Activated T-cell treated with anti-CD3 and anti-CD28 coated beads for 24 hours (primary cell): ENCODE measurements at regions not wholly inside any gene's neighbourhood (a gene's known extent, or its start where the extent isn't known, plus 50 kb on each side); places are given as distances from the start of the nearest gene placed in this dataset.

ENCODE experiments used
- DNase-seq: peaks from one replicate; pipeline ENCODE4 v3.0.0-alpha.2; 2020; ENCODE audit warnings: low read depth

- no peak for DNase-seq
These were observed 477.5 kb upstream of the NMUR2 start for GRCh38 chr5:152882621-152883020.

GRCh38 chr5:152883066-152883775, 478.1 kb upstream of the NMUR2 start:
- DNase-seq = no peak

GRCh38 chr5:152884006-152884405, 478.9 kb upstream of the NMUR2 start:
- no peak for DNase-seq

- no peak for DNase-seq
These were observed 495.3 kb upstream of the NMUR2 start for GRCh38 chr5:152900332-152900731.

GRCh38 chr5:152901754-152902153, 496.7 kb upstream of the NMUR2 start:
- no peak for DNase-seq

- no peak for DNase-seq
These were observed 500.2 kb upstream of the NMUR2 start for GRCh38 chr5:152905286-152905685.

- DNase-seq = no peak
These were observed 502.6 kb upstream of the NMUR2 start for GRCh38 chr5:152907488-152908245.

GRCh38 chr5:152912924-152913323, 507.8 kb upstream of the NMUR2 start:
- DNase-seq = no peak

GRCh38 chr5:152932621-152933020, 527.5 kb upstream of the NMUR2 start:
- DNase-seq = no peak

- no peak for DNase-seq
These were observed 528.0 kb upstream of the NMUR2 start for GRCh38 chr5:152933056-152933455.

- DNase-seq = no peak
These were observed 533.6 kb upstream of the NMUR2 start for GRCh38 chr5:152938630-152939029.

- no peak for DNase-seq
These were observed 537.7 kb upstream of the NMUR2 start for GRCh38 chr5:152942633-152943336.

- DNase-seq = no peak
These were observed 536.5 kb upstream of the GRIA1 start for GRCh38 chr5:152953788-152954483.

- no peak for DNase-seq
These were observed 533.4 kb upstream of the GRIA1 start for GRCh38 chr5:152956943-152957613.

- DNase-seq = no peak
These were observed 512.2 kb upstream of the GRIA1 start for GRCh38 chr5:152978141-152978835.

- DNase-seq = no peak
These were observed 503.3 kb upstream of the GRIA1 start for GRCh38 chr5:152987131-152987530.

GRCh38 chr5:152990217-152990616, 500.3 kb upstream of the GRIA1 start:
- DNase-seq = no peak

GRCh38 chr5:152990649-152991048, 499.8 kb upstream of the GRIA1 start:
- no peak for DNase-seq

GRCh38 chr5:152994033-152994680, 496.3 kb upstream of the GRIA1 start:
- DNase-seq = no peak

GRCh38 chr5:152995214-152995725, 495.2 kb upstream of the GRIA1 start:
- DNase-seq = no peak
